Heart right ventricle (tissue), 16 donors: ENCODE measurements at regions not wholly inside any gene's neighbourhood (a gene's known extent, or its start where the extent isn't known, plus 50 kb on each side); places are given as distances from the start of the nearest gene placed in this dataset.

Experiments
- ATAC-seq, 8 donors: fragments of 200-7000 bp; cut with Tn5 transposase; one replicate each; pipeline ENCODE4 v1.9.1; 2020; ENCODE audit warnings: mild to moderate bottlenecking in 8 of 8, moderate library complexity in 8 of 8, moderate number of reproducible peaks in 1 of 8
- DNase-seq, 2 donors: peaks; one replicate each; pipeline ENCODE4 v3.0.0-alpha.2; 2020
- H3K27ac ChIP-seq, 10 donors: fragments of 200-600 bp; sonication (generic) in 2 of 10; one replicate each; pipeline versions ENCODE4 v1.5.0 to v1.8.0; 2020 to 2022; ENCODE audit warnings: mild to moderate bottlenecking in 3 of 10
- H3K27me3 ChIP-seq, 7 donors: fragments of 200-600 bp; one replicate each; pipeline ENCODE4 v1.8.0; 2021 to 2022; ENCODE audit warnings: mild to moderate bottlenecking in 2 of 7
- H3K36me3 ChIP-seq, 9 donors: fragments of 200-600 bp; sonication (generic) in 1 of 9; one replicate each; pipeline versions ENCODE4 v1.5.0 to v1.8.0; 2020 to 2022; ENCODE audit warnings: mild to moderate bottlenecking in 2 of 9
- H3K4me1 ChIP-seq, 9 donors: fragments of 200-600 bp; sonication (generic) in 1 of 9; one replicate each; pipeline versions ENCODE4 v1.5.0 to v1.8.0; 2020 to 2022; ENCODE audit warnings: mild to moderate bottlenecking in 4 of 9
- H3K4me3 ChIP-seq, 10 donors: fragments of 200-600 bp; sonication (generic) in 2 of 10; one replicate each; pipeline versions ENCODE4 v1.5.0 to v1.8.0; 2020 to 2022; ENCODE audit warnings: mild to moderate bottlenecking in 7 of 10, moderate library complexity in 2 of 10
- H3K9me3 ChIP-seq, 11 donors: fragments of 200-600 bp in 10 of 11; sonication (generic) in 2 of 11; one replicate each; pipeline versions ENCODE4 v1.5.0 to v1.8.0; 2013 to 2022; ENCODE audit warnings: mild to moderate bottlenecking in 2 of 11, control low read depth in 1 of 11, moderate library complexity in 1 of 11
- CTCF ChIP-seq, 9 donors: fragments of 200-600 bp; sonication (generic) in 2 of 9; IDR thresholded peaks; one replicate each; pipeline versions ENCODE4 v1.5.0 to v1.8.0; 2021 to 2022; ENCODE audit warnings: antibody characterized with exemption in 9 of 9, mild to moderate bottlenecking in 5 of 9, moderate library complexity in 1 of 9
- WGBS, 2 donors: extraction: QIAGEN DNeasy Blood & Tissue Kit; methylation state at CpG; one replicate each; pipeline ENCODE4 v1.1.7; 2013; ENCODE audit warnings: inconsistent platforms in 1 of 2; 5-methylcytosine and 5-hydroxymethylcytosine counted together
- intact Hi-C, 10 donors: fragments of 100-400 bp; cut with DNase I; formaldehyde crosslinking; loops; one replicate each; pipeline versions ENCODE4 v1.11.1 to v1.14.2; 2022
- donor health status: Arrhythmogenic right ventricular cardiomyopathy.
- donor health status: ischemic (EF 13 %, LVEDD 7.1; RV severe dilation, severe dysfunction).
- donor health status: healthy with polysubstance abuse.
- donor health status: DM: no; HTN: yes; CAD: no.
- donor health status: DM: no; HTN: no; CAD: no.
- donor health status: ischemic (EF 25% LVEDD 6.9; RV normal size, moderate dysfunction).
- donor health status: ischemic (EF 25% LVEDD 5.7; RV mildly dilated, moderate dysfunction).
- donor health status: healthy.
- donor health status: DM: yes; HTN: yes; CAD: no.
- donor health status: Ischemic cardiomyopathy.
- donor health status: ischemic (EF 35%, LVEDD 5.7; RV mildly dilated, moderate dysfunction).
- donor health status: nonischemic (EF 11% LVEDD 7.7; RV severe dilation, severe dysfunction).
- donor health status: DM: yes; HTN: yes; CAD: no.
- donor health status: PGD.
- donor health status: ischemic (EF 29% LVEDD 5.4; RV normal size, mild dysfunction).
- donor health status: nonischemic (EF 23%, LVEDD 6.1; RV moderate dilation, normal function).

GRCh38 chr2:8551622-8552074 lies 130.2 kb upstream of the ID2 start:
- no peak for ATAC-seq
- 78 to 81% methylated on average over 8 of the region's 8 CpGs for WGBS, 2 donors
- intact Hi-C loops, result no loop called here

GRCh38 chr2:8552293-8552801 lies 129.5 kb upstream of the ID2 start:
- intact Hi-C loops, result no loop called here
- ATAC-seq (no peak), DNase-seq (no peak)
- no peak for TF ChIP-seq CTCF (IDR thresholded peaks at IDR 0.05)
- no peak overlapping the region for H3K27ac ChIP-seq
- peaks cover 0 to 4% (median 0%) of the 10 kb centered on the region in 11 donors for H3K9me3 ChIP-seq
- H3K36me3 ChIP-seq, result no peaks in the 10 kb centered on the region
- H3K4me3 ChIP-seq, result no peak overlapping the region
- 95% methylated on average over 17 of the region's 17 CpGs for WGBS, 2 donors
- no peaks in the 10 kb centered on the region for H3K4me1 ChIP-seq
- H3K27me3 ChIP-seq, result no peaks in the 10 kb centered on the region

More at GRCh38 chr2:8551622-8552074, 130.2 kb upstream of the ID2 start:
- Histone ChIP-seq H3K36me3 (no peaks in the 10 kb centered on the region), H3K27me3 (no peaks in the 10 kb centered on the region), H3K4me1 (peaks cover 0 to 5% (median 0%) of the 10 kb centered on the region in 9 donors), H3K4me3 (no peak overlapping the region), H3K9me3 (peaks cover 0 to 4% (median 0%) of the 10 kb centered on the region in 11 donors), H3K27ac (no peak overlapping the region)
- TF ChIP-seq CTCF (IDR thresholded peaks at IDR 0.05), result no peak
- DNase-seq, result no peak

GRCh38 chr2:8553643-8554042 lies 128.2 kb upstream of the ID2 start:
- ATAC-seq (no peak), DNase-seq (no peak)
- Histone ChIP-seq H3K4me3 (no peak overlapping the region), H3K27ac (no peak overlapping the region), H3K4me1 (no peaks in the 10 kb centered on the region), H3K9me3 (peaks cover 0 to 8% (median 2%) of the 10 kb centered on the region in 11 donors), H3K27me3 (no peaks in the 10 kb centered on the region), H3K36me3 (no peaks in the 10 kb centered on the region)
- intact Hi-C loops, result no loop called here
- WGBS, 2 donors, result 96 to 98% methylated on average over 4 of the region's 4 CpGs
- TF ChIP-seq CTCF (IDR thresholded peaks at IDR 0.05), result no peak

GRCh38 chr2:8554296-8554806 lies 127.5 kb upstream of the ID2 start:
- no peaks in the 10 kb centered on the region for H3K4me1 ChIP-seq
- H3K4me3 ChIP-seq, result no peak overlapping the region
- intact Hi-C loops, result no loop called here
- no peaks in the 10 kb centered on the region for H3K36me3 ChIP-seq
- no peak for TF ChIP-seq CTCF (IDR thresholded peaks at IDR 0.05)
- ATAC-seq (no peak), DNase-seq (no peak)
- H3K9me3 ChIP-seq, result peaks cover 0 to 15% (median 8%) of the 10 kb centered on the region in 11 donors
- H3K27me3 ChIP-seq, result no peaks in the 10 kb centered on the region
- no peak overlapping the region for H3K27ac ChIP-seq
- 94 to 97% methylated on average over 9 of the region's 9 CpGs for WGBS, 2 donors
